ENCODE measurements at regions not wholly inside any gene's neighbourhood (a gene's known extent, or its start where the extent isn't known, plus 50 kb on each side); places are given as distances from the start of the nearest gene placed in this dataset.

DNA sequence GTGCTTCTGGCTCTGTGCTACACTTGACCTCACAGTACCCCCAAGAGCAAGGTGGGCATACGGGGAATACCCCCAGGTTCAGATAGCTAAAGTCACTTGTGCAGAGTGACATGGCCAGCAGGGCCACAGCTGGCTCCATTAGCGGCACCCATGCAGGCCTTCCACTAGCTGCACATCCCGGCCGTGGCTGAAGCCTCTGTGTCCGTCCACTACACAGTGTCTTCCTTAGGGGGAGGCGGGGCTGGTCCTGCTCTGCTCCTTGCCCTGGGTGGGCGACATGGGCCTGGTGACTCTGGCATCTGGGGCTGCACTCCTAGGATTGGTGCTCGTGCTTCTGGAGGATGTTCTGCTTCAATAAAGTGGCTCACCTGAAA lies 169.1 kb upstream of the IQSEC1 start:
- ChIA-PET CTCF (ENCODE audit: unreplicated experiment) (interaction anchor here (0.6 kb wide), 1 partner anchor 44 kb away, joined by 4 read pairs; no protein-coding TSS in a partner anchor), POLR2A (no interaction called here)
- Histone ChIP-seq H3K36me3 (ENCODE audit: insufficient read depth, low read length) (no peaks in the 10 kb centered on the region), H3K79me2 (ENCODE audit: insufficient read depth, low read depth, low read length) (no peaks in the 10 kb centered on the region), H2AFZ (ENCODE audit: low read length) (no peak overlapping the region), H3K4me3 (ENCODE audit: low read depth, low read length, poor library complexity, severe bottlenecking) (no peak overlapping the region), H3K9me3 (ENCODE audit: low read length) (no peaks in the 10 kb centered on the region), H3K27ac (ENCODE audit: low read depth, low read length, poor library complexity, severe bottlenecking) (no peak overlapping the region), H4K20me1 (ENCODE audit: insufficient read depth, low read length) (no peaks in the 10 kb centered on the region), H3K4me2 (ENCODE audit: low read length) (no peak overlapping the region), H3K9me2 (ENCODE audit: insufficient read depth, low read length) (no peaks in the 10 kb centered on the region), H3K4me1 (ENCODE audit: insufficient read depth, low read length, poor library complexity, severe bottlenecking) (peaks cover under 1% of the 10 kb centered on the region)
- no TSS peak for BruUV-seq (replicated peaks)
- no peak for DNase-seq (ENCODE audit: low spot score)
- intact Hi-C loops (cut with micrococcal nuclease; ENCODE audit: unreplicated experiment) = no loop called here
- TF ChIP-seq, protein P1, sequence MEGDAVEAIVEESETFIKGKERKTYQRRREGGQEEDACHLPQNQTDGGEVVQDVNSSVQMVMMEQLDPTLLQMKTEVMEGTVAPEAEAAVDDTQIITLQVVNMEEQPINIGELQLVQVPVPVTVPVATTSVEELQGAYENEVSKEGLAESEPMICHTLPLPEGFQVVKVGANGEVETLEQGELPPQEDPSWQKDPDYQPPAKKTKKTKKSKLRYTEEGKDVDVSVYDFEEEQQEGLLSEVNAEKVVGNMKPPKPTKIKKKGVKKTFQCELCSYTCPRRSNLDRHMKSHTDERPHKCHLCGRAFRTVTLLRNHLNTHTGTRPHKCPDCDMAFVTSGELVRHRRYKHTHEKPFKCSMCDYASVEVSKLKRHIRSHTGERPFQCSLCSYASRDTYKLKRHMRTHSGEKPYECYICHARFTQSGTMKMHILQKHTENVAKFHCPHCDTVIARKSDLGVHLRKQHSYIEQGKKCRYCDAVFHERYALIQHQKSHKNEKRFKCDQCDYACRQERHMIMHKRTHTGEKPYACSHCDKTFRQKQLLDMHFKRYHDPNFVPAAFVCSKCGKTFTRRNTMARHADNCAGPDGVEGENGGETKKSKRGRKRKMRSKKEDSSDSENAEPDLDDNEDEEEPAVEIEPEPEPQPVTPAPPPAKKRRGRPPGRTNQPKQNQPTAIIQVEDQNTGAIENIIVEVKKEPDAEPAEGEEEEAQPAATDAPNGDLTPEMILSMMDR (conservative IDR thresholded peaks at IDR 0.05; ENCODE audit: low read length) = no peak
- no peak for TF ChIP-seq EZH2phosphoT487 (IDR thresholded peaks at IDR 0.05; ENCODE audit: borderline replicate concordance, low read depth, low read length)

DNA sequence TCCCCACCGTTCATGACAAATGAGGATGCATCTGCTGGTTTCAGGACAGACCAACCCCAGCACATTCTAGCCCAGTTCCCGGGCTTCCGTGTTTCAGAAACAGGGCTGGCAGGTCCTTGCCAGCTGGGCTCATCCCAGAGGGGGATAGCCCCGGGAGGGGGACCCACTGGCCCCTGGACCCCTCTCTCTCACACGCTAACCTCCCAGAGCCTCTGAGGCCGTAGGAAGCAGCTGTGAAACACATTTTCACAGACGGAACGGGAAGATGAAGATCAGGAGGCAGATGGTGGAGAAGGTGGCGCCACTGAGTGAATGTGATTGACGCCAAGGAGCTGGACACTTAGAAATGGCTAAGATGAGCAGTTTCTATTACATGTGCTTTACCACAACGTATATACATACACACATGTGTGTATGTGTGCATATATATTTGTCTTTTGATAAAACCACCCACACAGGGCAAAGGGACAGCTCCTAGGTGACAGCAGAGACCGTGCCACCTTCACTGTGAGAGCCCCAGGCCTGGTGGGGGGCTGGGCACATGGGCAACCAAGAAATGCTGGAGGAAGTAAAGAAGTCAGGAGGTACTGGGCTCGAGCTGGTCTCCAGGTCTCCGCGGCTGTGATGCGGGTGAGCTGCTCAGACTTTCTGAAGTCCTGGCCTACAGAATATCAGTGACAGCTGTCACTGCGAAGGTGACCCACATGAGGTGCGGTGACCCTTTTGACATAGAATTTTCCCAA lies 168.6 kb upstream of the IQSEC1 start:
- Histone ChIP-seq H3K27ac (ENCODE audit: low read depth, low read length, poor library complexity, severe bottlenecking) (no peak overlapping the region), H3K4me3 (ENCODE audit: low read depth, low read length, poor library complexity, severe bottlenecking) (no peak overlapping the region), H3K4me1 (ENCODE audit: insufficient read depth, low read length, poor library complexity, severe bottlenecking) (peaks cover 6% of the 10 kb centered on the region), H4K20me1 (ENCODE audit: insufficient read depth, low read length) (no peaks in the 10 kb centered on the region), H3K79me2 (ENCODE audit: insufficient read depth, low read depth, low read length) (no peaks in the 10 kb centered on the region), H3K4me2 (ENCODE audit: low read length) (no peak overlapping the region), H3K9me2 (ENCODE audit: insufficient read depth, low read length) (no peaks in the 10 kb centered on the region), H3K36me3 (ENCODE audit: insufficient read depth, low read length) (no peaks in the 10 kb centered on the region), H2AFZ (ENCODE audit: low read length) (no peak overlapping the region), H3K9me3 (ENCODE audit: low read length) (no peaks in the 10 kb centered on the region)
- BruUV-seq (replicated peaks) = no TSS peak
- TF ChIP-seq, protein P1 (conservative IDR thresholded peaks at IDR 0.05; ENCODE audit: low read length) = peak; percentile 47
- no peak for TF ChIP-seq EZH2phosphoT487 (IDR thresholded peaks at IDR 0.05; ENCODE audit: borderline replicate concordance, low read depth, low read length)
- intact Hi-C loops (cut with micrococcal nuclease; ENCODE audit: unreplicated experiment) = no loop called here
- no peak for DNase-seq (ENCODE audit: low spot score)
- ChIA-PET POLR2A (no interaction called here), CTCF (ENCODE audit: unreplicated experiment) (interaction anchor here (0.6 kb wide), 1 partner anchor 44 kb away, joined by 4 read pairs; no protein-coding TSS in a partner anchor)

DNA sequence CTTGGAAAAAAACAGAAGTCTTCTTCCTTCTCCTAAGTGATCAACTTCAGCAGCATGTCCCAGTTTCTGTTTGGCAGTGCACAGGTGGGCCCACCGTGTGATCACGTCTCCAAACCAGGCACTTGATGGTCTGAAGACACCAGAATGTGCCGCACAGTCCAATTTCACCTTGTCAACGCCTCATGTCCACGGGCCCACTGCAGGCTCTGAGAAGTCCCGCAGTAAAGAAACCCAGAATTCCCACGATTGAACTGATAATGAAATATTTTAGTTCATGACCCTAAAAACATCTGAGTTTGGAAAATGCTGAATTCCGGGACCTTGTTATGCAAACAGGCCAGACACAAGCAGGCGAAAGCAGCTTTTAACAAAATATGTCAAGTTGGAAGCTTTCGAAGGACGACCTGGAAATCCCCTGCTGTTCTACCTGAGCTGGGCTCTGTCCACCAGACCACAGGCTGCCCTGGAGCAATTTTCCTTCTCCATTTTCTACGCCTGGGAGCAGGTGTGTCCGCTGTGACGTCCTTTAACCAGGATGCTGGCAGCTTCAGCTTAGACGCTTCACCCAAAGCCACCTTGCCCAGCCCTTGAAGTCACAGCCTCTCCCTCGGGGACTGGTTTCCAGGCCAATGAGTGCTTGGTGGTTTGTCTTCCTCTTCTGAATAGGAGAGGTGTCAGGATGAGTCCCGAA lies 167.8 kb upstream of the IQSEC1 start:
- no peak overlapping the region for H3K4me2 ChIP-seq (ENCODE audit: low read length)
- H3K9me2 ChIP-seq (ENCODE audit: insufficient read depth, low read length) = no peaks in the 10 kb centered on the region
- BruUV-seq (replicated peaks) = no TSS peak
- no peaks in the 10 kb centered on the region for H3K79me2 ChIP-seq (ENCODE audit: insufficient read depth, low read depth, low read length)
- no peak overlapping the region for H3K27ac ChIP-seq (ENCODE audit: low read depth, low read length, poor library complexity, severe bottlenecking)
- intact Hi-C loops (cut with micrococcal nuclease; ENCODE audit: unreplicated experiment) = no loop called here
- DNase-seq (ENCODE audit: low spot score) = no peak
- no peaks in the 10 kb centered on the region for H4K20me1 ChIP-seq (ENCODE audit: insufficient read depth, low read length)
- H2AFZ ChIP-seq (ENCODE audit: low read length) = no peak overlapping the region
- H3K4me3 ChIP-seq (ENCODE audit: low read depth, low read length, poor library complexity, severe bottlenecking) = no peak overlapping the region
- no peaks in the 10 kb centered on the region for H3K9me3 ChIP-seq (ENCODE audit: low read length)
- no peak for TF ChIP-seq EZH2phosphoT487 (IDR thresholded peaks at IDR 0.05; ENCODE audit: borderline replicate concordance, low read depth, low read length)
- TF ChIP-seq, protein P1 (conservative IDR thresholded peaks at IDR 0.05; ENCODE audit: low read length) = no peak
- ChIA-PET POLR2A (no interaction called here), CTCF (ENCODE audit: unreplicated experiment) (no interaction called here)
- no peaks in the 10 kb centered on the region for H3K36me3 ChIP-seq (ENCODE audit: insufficient read depth, low read length)
- H3K4me1 ChIP-seq (ENCODE audit: insufficient read depth, low read length, poor library complexity, severe bottlenecking) = peaks cover 13% of the 10 kb centered on the region

Data from OCI-LY7 (cell line).